GM21825 (cell line): ENCODE measurements at regions not wholly inside any gene's neighbourhood (a gene's known extent, or its start where the extent isn't known, plus 50 kb on each side); places are given as distances from the start of the nearest gene placed in this dataset.

Experiments
- ATAC-seq: cut with Tn5 transposase; IDR thresholded peaks from one replicate; pipeline ENCODE4 v1.9.1; 2021; ENCODE audit warnings: mild to moderate bottlenecking, moderate library complexity; ENCODE audit not compliant: unreplicated experiment

DNA sequence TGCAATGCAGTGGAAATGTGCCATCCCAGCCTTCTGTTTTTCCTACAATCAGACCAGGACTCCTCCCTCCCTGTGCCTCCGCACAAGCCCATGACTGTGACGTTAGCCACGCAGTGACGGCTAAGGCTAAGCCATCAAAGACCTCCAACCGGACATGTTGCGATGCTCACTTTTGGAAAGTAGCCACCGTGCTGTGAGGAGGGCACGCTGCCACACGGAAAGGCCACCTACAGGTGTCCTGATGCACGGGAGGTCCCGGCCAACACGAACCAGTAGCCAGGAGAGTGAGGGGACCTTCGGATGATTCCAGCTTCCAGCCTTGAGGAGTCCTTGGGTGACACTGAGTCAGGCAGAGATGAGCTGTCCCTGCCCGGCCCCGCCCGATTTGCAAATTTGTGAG, 53.9 kb downstream of the FOXL1 start:
- no peak for ATAC-seq

DNA sequence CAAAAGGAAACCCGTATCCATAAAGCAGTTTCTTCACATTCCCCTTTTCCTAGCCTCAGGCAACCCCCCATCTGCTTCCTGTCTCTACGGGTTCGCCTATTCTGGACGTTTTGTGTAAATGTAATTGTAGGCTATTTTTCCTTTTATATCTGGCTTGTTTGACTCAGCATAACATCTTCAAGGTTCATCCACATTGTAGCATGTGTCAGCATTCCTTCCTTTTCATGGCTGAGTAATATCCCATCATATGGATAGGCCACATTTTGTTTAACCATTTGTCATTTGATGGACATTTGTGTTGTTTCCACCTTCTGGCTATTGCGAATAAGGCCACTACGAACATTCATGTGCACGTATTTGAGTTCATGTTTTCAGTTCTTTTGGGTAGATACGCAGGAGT, 54.6 kb downstream of the FOXL1 start:
- ATAC-seq: no peak

DNA sequence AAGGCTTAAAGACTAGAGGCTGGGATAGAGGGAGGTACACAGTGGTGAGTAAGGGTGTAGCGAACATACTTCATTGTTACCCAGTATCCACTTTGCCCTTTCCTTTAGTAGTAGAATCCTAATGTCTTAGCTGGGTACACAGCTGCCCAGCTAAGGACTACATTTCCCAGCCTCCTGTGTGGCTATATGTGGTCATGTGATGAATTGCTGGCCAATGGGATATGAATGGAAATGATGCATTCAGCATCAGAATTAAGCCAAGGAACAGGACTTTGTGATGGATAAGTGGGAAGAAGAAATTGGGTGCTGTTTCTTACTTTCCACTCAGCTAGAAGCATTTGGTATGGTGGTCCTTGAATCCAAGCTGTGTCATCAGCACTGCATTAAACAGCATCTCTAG, 55.9 kb downstream of the FOXL1 start:
- ATAC-seq: no peak

DNA sequence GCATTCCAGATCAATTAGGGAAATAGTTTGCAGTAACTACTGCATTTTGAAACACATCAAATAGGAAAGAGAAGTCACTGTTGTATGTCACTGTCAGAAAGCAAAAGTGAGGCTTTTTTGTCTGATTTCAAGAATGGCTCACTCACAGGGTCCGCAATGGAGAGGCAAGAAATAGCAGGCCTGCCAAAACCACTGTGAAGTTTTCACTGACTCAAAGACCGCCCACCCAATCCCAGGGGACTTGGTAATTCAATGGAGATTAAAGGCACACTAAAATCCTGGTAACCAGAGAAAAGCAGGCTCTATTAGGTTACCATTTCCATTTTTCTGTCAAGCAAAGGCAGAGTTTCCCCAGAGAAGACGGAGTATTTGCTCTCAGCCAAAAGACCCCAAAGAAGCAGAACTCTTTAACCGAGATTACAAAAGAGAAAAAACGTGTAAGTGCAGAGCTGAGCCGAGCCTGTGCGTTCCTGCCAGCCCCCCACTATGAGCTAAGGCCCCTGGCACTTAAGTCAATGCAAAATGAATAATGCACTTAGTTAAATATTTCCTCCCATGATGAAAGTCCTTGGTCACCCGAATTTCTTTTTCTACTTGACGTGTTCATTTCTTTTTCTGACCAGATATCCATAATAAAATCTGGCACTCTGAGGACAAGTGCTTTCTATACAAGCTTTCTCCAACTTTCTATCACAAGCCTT, 57.0 kb downstream of the FOXL1 start:
- ATAC-seq: no peak

DNA sequence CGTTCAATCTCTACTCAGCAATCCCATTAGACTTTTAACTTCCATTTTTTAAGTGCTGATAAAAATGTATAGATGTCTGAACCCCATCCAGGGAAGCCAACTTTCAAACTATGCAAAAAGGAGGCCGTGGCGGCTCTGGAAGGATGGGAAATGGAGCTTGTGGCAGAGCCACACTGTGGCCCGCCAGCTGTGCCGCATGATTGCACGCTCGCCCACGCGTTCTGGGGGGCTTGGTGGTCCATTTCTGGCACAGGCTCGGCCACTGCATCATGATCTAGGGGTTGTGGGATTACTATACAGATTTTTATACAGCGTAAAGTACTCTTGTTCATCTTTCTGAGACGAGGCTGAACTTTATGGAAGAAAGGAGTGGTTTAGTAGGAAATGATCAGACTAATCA, 57.6 kb downstream of the FOXL1 start:
- no peak for ATAC-seq

DNA sequence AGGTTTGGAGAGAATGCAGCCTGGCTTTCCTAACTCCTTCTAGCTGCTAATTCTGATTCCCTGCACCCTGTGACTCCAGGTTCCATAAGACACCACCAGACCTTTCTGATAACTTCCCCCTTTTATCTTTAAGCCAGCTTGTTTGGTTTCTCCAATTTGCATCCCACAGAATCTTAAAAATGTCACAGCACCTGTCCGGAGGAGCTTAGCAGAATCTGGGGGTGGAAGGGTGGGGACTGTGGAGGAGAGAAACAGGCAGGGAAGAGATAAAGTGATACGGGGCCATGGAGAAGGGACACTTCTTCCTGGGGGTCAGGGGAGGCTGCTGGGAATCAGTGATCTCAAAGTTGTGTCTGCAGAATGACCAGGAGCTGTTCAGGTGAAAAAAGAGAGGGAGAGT, 59.4 kb downstream of the FOXL1 start:
- ATAC-seq: no peak

DNA sequence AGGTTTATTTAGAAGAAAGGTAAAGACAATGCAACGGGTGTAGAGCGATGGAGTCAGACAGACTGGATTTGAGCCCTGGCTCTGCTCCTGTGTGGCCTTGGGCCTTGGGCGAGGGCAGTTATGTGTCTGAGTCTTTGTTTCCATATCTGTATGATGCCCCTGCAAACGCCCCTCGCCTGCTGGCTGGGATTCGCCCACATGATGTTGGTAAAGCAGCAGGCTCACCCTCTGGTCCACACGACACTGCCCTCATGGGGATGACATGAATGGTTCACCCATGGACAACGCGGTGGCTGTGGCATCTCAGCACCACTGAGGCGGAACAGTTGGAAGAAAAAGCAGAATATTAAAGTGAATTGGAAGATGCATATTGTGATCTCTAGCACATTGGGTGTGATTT, 60.3 kb downstream of the FOXL1 start:
- no peak for ATAC-seq

DNA sequence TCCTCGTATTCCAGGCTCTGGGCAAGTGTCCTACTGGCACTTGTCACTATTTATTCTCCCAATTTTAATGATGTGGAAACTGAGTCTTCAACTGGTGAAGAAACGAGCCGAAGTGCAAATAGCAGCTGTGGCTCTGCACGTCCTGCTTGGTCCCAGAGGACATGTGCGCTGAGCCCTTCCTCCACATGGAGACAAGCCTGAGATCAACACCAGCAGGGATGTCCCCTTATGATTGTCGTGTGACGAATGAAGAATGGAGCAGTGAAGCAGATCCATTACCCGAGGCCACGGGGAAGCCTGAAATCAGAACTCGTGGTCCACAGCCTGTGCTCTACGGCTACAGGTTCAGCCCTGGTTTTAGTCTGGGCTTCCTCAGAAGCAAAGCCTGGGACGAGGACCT, 61.0 kb downstream of the FOXL1 start:
- ATAC-seq: no peak

DNA sequence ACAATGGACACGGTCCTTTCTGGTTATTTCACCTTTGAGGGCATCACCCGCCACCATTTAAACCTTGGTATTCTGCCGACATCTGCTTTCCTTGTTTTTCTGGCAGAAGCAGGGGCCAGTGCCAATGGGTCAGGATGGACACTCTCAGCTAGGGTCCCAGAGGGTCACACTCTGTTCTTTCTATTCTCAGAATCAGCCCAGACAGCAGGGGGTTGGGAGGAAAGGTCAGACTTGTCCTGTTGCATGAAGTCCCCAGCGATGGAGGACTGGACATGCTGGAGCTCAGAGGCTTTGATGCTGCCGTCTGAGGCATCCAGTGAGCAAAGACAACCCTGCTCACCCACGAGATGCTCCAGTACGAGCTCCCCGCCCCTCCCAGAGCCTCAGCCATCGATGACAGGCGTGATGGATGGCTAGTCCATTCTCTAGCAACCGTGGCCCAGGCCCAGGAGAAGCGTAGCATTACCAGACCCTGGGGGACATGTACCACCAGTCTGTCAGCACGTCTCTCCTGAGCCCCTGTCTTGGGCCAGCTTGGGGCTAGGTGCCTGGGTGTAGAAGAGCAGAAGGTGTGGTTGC, 62.0 kb downstream of the FOXL1 start:
- ATAC-seq: no peak

DNA sequence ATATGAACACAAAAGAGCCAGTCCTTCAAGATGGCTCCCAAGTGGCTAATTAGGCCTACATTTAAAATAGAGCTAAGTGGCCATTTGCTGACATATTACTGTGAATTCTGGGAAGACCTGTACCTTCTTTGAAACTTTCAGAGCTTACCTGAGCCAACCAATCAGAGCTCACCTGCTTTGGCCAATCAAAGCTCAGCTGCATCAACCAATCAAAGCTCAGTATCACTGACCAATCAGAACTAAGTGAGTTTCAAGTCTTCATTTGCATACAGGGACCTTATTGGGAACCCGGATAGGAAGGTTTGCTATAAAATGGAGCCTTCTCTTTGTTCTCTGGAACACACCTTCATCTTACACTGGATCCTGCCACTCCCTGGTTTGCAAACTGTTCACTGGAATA, 63.7 kb downstream of the FOXL1 start:
- no peak for ATAC-seq

DNA sequence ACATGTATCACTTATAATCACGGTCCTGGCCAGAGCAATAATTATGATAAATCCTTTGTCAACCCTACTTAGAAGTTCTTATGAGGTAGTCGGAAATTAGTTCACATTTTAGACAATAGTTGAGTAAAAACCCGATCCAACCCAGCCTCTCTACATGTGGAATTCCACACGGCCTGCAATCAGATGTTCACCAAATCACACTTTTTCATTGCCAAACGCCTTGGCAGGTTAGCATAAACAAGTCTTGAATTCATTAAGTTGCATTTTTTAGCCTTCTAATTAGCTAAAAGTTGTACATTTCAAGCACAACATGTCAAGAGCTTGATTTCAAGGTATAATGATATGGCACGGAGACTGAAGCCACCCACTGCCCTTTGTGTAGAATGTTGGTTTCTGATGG, 65.3 kb downstream of the FOXL1 start:
- ATAC-seq: no peak

DNA sequence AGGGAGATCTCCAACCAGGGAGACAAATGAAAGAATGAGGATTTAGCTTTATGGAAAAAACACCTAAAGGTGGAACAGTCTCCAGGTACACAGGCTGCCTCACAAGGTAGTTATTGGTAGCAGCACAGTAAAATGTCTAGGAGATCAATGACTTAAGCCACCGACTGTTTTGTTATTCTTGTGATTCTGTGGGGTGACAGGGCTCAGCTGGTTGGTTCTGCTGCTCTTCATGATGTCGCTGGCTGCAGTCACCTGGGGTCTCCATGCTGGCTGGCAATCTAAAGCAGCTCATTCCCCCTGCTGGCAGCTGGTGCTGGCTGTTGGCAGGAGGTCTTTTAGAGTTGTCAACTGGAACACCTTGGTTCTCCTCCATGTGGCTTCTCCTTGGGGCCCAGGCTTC, 69.2 kb downstream of the FOXL1 start:
- no peak for ATAC-seq

DNA sequence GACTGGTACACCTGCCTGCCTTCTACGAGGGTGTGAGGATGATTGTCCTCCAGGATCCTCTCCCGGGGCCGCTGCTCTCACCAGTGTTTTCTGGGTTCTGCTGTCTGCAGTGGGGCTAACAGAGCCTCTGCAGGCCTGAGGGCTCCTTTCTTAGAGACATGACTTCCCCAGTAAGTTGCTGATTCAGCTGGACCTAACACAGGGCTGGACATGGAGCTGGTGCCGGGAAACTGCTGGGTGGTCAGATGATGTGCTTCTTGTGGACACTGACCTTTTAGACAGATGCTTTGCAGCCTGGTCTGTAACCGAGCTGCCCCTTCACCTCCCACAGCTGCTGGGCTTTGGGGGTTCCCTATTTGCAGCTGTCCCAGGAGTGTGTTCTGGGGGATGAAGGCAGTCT, 71.5 kb downstream of the FOXL1 start:
- ATAC-seq: no peak

DNA sequence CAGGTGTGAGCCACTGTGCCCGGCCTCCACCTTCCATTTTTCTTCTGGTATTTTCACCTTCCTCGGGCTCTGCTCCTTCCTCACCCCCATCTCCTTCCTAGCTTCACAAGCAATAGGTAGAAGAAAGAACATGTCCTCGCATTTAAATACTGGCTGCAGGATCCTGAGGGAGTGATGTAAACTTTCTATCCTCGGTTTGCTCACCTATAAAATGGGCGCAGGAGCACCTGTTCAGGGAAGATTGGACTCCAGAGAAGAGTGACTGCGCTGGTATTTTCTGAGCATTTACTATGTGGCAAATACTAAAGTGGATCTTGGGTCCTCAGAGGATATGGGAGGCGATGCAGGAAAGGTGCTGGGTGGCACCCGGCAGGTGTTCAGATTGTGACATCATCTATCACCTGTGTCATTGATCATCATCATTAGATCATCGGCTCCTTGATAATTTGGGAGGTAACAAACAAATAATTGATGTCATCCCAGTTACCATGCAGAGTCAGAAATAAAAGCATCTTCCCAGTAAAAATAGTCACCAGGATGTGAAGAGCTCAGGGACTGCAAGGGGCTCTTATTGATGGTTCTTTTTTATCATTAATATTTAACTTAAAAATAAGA, 72.8 kb downstream of the FOXL1 start:
- no peak for ATAC-seq

DNA sequence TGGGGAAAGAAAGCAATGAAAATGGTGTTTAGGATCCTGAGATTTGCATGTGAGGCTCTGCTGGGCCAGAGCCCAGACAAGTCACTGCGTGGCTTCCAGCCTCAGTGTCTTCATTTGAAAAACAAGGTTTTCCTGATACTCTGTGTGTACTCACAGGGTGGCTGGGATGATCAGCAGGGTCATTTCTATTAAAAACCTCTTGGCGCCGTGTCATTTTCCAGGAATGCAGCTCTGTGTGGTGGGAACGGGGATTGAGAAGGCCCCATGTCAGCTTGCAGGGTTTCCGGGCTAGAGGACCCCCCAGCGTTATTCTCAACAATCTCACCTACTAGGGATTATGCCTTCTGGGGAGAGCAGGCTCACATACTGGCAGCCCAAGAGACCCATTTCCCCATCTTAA, 73.5 kb downstream of the FOXL1 start:
- no peak for ATAC-seq

DNA sequence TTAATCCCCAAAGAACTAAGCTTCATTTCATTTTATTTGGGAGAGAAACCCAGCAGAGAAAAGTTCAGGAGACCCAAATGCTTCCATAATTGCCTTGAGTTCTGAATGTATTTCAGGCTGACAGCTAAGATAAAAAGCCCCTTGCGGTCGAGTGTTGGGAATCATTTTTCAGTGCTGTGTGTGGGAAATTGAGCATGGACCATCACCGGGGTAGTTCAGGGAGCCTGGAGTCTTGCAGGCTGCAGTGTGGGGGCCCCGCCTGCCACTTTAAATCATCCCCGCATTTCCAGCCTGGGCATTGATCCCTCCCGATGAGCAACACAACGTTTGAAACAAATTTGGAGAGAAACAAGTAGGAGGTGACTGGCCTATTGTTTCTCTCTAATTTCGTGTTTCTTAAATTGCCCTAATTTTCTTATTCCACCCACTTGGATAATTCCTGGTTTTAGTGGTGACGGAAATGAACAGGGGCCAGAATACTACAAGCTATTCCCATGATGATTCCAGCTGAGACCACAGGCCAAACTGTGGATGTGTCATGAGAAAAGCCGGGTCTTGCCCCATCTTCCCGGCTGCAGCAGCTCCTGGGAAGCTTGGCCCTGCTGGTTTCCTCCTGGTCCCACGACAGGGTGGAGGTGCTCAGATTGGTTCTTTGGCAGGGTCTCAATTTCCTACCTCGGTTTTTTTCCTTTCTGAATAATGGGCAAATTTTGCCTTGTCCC, 75.1 kb downstream of the FOXL1 start:
- ATAC-seq: no peak

DNA sequence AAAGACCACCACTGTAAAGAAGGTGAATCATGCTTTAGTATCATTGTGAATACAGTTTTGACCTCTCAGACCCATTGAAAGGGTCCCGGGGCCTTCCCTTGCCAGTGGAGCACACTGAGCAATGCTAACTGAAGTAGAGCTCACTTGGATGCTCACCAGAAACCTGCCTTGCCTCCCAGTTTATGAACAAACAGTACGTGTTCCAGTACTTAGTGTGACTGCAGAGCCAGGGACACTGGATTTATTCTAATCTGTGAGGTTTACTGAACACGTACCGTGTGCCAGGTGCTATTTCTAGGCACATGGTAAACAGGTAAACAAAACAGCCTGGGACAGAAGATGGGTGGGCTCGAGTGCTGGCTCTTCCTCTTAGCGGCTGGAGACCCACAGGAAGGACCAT, 79.6 kb downstream of the FOXL1 start:
- ATAC-seq: no peak

DNA sequence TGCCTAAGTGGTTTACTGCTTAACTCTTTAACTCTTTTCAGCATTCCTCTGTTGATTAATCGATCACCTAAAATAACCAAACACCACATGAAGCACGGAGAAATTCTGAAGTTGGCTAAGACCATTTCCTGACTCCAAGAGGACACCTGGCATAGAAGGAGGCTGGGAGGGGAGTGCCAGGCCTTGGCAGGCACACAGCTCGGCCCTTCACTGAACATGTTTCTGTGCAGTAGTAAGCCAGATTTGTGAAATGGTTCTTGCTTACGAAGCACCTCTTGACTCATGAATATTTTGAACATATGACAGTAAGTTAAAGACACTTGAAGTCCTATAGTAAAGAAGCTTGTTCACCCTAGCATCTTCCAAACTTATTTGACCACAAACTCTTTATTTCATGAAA, 82.3 kb downstream of the FOXL1 start:
- no peak for ATAC-seq

DNA sequence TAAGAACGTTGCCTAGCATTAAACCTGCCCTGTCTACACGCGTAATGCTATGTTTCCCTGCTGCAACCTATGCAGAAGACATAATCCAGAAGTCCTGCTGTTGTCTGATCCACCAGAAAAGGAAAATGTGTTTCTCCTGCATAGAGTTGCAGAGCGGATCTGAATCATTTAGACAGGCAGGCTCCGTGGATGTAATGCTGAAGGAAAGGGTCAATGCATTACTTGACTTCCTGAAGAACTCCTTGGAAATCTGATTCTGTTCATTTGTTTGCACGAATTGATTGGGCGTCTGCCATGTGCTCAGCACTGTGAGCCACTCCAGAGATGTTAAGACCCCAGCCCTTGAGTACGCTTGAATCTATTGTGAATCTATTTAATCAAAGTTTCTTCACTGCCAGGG, 83.4 kb downstream of the FOXL1 start:
- ATAC-seq: no peak

DNA sequence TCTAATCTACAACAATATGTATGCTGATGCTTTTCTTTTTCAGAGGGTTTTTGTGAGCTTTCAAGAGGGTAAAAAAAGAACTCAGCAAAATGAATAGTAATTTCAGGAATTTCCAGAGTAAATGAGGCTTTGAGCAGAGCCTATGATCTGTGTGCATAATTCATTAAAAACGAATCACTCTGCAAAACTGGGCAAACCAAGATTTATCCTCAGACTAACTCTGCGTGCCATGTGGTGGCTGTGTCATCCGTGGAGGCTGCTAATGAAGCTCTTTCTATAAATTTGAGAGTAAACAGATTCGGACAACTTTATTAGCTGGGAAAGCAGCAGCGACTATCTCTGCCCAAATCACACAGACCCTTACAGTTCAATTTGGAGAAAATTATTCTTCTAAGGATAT, 83.8 kb downstream of the FOXL1 start:
- ATAC-seq: no peak

DNA sequence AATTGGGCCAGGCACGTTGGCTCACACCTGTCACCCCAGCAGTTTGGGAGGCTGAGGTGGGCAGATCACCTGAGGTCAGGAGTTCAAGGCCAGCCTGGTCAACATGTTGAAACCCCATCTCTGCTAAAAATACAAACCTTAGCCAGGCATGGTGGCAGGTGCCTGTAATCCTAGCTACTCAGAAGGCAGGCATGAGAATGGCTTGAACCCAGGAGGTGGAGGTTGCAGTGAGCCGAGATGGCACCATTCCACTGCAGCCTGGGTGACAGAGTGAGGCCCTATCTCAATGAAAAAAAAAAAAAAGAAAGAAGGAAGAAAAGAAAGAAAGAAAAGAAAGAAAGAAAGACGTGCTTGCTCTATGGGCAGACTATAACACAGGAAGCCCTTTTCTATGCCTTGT, 84.4 kb downstream of the FOXL1 start:
- no peak for ATAC-seq
